Occipital lobe (tissue), 1 donor: ENCODE measurements at regions not wholly inside any gene's neighbourhood (a gene's known extent, or its start where the extent isn't known, plus 50 kb on each side); places are given as distances from the start of the nearest gene placed in this dataset.
"Not testable (repeated sequence)": the region's sequence is repeated elsewhere in the genome, so short reads cannot be mapped to it uniquely, and the experiment has no call there.

Source experiments
- DNase-seq: peaks from one replicate; lab custom pipeline; 2025; lab: John Stamatoyannopoulos, UW

GRCh38 chr3:166453478-166453877 is 616.3 kb upstream of the BCHE start:
- DNase-seq, result no peak

- DNase-seq, result no peak
Measured at GRCh38 chr3:166451997-166452396, 614.8 kb upstream of the BCHE start.

- no peak for DNase-seq
Measured at GRCh38 chr3:166447513-166447912, 610.3 kb upstream of the BCHE start.

GRCh38 chr3:166446986-166447385 is 609.8 kb upstream of the BCHE start:
- DNase-seq, result no peak

- DNase-seq, result no peak
Measured at GRCh38 chr3:166446291-166446690, 609.1 kb upstream of the BCHE start.

- DNase-seq, result no peak
Measured at GRCh38 chr3:166445865-166446264, 608.6 kb upstream of the BCHE start.

DNA sequence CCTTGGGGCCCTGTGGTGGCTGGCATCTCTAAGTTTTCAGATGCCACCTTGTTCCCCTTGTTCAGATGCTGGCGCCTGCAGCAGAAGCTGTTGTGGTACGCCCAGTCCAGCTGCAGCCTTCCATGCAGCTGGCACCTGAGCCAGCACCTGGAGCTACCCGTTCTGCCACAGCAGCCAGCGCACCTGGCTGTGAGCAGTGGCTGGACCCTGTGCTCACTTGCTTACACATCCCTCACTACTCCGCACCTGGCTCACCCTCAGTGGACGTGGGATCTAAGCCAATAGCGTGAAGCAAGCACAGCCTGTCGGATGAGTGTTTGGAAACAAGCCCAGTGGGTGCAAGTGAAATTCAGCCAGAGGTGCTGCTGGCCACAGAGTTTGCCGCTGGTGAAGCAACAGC is 607.5 kb upstream of the BCHE start:
- DNase-seq, result no peak

- DNase-seq, result no peak
Measured at GRCh38 chr3:166444336-166444735, 607.1 kb upstream of the BCHE start.

GRCh38 chr3:166435469-166436057 is 598.3 kb upstream of the BCHE start:
- no peak for DNase-seq

DNA sequence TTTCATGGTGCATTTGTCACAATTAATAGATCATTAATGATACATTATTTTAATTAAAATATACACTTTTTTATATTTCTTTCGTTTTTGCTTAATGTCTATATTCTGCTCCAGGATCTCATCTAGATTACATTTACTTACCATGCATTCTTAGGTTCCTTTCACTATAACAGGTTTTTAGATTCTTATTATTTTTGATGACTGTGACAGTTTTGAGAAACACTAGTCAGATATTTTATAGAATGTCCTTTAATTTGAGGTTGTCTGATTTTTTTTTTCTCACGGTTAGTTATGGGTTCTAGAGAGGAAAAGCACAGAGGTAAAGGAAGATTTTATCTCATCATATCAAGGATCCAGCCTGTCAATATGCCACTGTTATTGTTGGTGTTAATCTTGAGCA is 595.8 kb upstream of the BCHE start:
- DNase-seq, result no peak

GRCh38 chr3:166425900-166426611 is 588.8 kb upstream of the BCHE start:
- no peak for DNase-seq

DNA sequence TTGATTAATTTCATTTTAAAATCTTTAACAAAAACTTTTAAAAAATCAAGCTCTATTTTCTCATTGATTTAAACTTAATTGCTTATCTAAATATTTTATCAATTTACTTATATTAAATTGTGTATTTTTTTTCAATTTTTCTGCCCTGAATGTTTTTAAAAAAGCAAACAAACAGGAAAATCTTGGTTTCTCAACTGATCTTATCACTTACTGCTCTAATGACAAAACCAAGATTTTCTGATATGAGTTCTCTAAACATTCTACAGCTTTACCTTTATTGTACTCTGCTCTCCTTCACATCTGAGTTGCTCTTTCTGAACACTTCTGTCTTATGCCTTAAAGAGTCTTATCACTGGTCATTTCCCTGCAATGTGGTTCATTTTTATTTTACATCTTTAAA is 587.8 kb upstream of the BCHE start:
- DNase-seq, result no peak

- DNase-seq, result not testable (repeated sequence)
Measured at GRCh38 chr3:166423824-166424513, 586.7 kb upstream of the BCHE start.

GRCh38 chr3:166422556-166422955 is 585.3 kb upstream of the BCHE start:
- no peak for DNase-seq

GRCh38 chr3:166420071-166420470 is 582.8 kb upstream of the BCHE start:
- no peak for DNase-seq

DNA sequence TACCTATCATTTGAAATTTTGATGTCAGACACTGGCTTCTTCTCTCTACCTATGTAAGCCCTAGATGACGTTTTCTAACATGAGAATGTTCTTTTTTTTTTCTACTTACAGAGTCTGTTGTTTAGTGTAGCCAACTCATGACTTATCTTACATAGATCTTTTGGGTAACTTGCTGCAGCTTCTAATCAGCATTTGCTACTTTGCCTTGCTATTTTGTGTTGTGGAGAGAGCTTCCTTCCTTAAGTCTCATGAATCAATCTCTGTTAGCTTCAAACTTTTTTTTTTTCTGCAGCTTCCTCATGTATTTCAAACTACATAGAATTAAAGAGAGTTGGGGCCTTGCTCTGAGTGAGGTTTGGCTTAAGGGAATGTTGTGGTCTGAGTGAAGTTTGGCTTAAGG is 568.7 kb upstream of the BCHE start:
- no peak for DNase-seq

- no peak for DNase-seq
Measured at GRCh38 chr3:166405465-166405864, 568.2 kb upstream of the BCHE start.

GRCh38 chr3:166390303-166390702 is 553.1 kb upstream of the BCHE start:
- no peak for DNase-seq

DNA sequence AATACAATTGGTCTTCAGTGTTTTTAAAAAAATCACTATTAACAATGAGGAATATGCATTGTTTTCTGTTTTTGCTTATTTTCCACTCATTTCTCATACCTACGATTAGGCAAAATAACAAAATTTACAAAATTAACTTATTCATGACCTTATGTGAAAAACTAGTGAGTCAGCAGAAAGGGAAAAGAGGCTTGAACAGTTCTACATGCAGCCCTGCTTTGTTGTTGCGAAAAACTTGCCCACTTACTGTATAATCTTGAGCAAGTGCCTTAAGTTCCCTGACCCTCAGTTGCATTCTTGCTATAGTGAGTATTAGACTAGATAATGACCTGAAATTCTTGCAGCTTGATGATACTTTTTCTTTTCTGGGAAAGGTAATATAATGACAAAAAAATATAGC is 551.1 kb upstream of the BCHE start:
- DNase-seq, result no peak

DNA sequence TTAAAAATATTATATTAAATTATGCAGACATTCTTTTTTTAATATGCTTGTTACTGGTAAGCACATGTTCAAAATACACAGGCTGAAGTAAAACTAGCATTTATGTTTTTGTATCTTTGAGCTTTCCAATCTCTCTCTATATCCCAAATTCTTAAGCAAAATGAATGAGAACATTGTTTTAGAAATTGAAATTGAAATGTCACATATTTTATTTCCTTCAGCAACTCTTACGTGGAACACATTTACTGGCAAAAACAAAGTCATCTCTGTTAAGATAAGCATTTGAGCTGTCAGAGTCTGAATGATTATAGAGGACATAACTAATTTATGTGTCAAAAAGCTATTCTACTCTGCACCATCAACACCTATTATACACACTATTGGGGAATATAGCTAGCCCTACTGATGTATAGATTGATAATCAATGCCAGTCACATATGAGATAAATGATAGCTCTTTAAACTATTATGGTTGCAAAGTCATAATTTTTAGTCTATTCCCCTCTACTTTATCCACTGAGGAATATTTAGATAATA is 535.4 kb upstream of the BCHE start:
- no peak for DNase-seq

DNA sequence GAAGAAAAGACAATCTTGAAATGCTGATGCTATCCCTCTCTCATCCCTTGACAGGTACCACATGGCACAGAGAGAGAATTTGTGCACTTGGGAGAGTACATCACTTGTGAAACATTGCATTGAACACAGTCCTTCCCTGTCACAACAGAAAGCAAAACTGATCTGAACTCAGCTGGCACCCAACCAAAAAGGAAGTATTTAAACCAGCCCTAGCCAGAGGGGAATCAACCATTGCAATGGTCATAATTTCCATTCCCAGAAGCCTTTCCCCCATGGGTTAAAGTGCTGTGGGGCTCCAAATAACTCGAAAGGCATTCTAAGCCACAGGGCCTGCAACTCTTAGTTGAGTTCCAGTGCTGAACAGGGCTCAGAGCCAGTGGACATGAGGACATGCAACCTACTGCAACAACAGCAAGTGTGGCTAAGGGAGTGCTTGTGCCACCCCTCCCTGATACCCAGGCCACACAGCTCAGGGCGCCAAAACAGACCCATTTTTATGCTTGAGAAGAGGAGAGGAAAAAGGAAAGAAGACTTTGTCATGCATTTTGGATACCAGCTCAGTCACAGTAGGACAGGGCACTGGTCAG is 530.8 kb upstream of the BCHE start:
- DNase-seq, result no peak

- no peak for DNase-seq
Measured at GRCh38 chr3:166362698-166363097, 525.5 kb upstream of the BCHE start.
